ENCODE measurements at regions not wholly inside any gene's neighbourhood (a gene's known extent, or its start where the extent isn't known, plus 50 kb on each side); places are given as distances from the start of the nearest gene placed in this dataset.

GRCh38 chr5:68958428-68958827 lies 135.4 kb upstream of the SLC30A5 start:
- DNase-seq: no peak

- no peak for DNase-seq
These were observed 133.4 kb upstream of the SLC30A5 start for GRCh38 chr5:68960456-68960855.

- DNase-seq: no peak
These were observed 132.9 kb upstream of the SLC30A5 start for GRCh38 chr5:68960961-68961360.

GRCh38 chr5:68961762-68962161 lies 132.1 kb upstream of the SLC30A5 start:
- no peak for DNase-seq

DNA sequence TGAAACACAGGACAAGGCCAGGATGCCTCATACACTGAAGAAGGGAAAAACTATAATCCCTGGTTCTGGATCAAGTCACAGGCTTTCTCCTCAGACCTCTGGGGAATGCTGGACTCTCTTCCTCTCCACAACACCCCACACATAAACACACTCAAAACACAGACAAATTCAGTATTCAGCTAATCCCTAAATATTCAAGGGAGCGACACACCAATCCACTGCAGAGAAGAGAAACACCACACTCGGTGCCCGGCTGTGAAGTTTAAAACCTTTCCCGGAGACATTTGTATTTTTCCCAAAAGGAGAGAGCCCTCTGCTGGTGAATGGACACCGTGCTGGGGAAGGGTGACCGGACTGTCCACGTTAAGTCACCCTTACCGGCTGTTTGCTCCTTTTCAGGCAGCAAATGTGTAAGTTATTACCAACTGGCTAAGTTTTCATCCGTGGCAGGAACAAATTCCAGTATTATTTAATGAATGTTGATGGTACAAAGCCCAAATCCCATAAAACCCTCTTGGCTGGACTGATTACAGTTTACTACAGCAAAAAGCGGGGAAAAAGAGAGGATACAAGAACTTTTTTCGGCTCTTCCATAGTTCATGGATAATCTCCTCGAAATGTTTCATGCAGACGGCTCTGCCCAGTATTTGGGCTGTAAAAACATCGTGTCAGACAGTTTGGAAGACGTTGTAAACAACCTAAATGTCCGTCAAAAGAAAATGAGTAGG lies 130.9 kb upstream of the SLC30A5 start:
- DNase-seq: peak; percentile 69

DNA sequence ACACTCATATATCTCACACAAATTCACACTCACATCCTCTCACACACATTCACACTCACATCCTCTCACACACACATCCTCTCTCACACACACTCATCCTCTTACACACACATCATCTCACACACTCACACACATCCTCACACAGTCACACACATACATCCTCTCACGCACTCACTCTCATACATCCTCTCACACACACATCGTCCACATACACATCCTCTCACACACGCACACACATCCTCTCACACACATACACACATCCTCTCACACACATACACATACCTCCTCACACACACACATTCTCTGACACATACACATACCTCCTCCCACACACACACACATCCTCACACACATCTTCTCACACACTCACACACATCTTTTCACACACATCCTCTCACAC lies 129.1 kb upstream of the SLC30A5 start:
- DNase-seq: no peak

DNA sequence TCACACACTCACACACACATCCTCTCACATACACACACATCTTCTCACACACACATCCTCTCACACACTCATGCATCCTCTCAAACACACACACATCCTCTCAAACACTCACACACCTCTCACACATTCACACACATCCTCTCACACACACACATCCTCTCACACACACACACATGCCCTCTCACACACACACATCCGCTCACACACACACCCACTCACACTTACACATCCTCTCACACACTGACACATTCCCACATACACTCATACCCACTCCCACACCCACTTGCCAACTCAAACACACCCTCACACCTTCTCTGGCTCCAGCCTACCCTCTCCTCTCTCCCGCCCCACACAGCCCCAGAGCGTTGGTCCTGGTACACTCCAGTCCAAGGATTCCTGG lies 127.9 kb upstream of the SLC30A5 start:
- no peak for DNase-seq

GRCh38 chr5:68966596-68966995 lies 127.2 kb upstream of the SLC30A5 start:
- DNase-seq: no peak

DNA sequence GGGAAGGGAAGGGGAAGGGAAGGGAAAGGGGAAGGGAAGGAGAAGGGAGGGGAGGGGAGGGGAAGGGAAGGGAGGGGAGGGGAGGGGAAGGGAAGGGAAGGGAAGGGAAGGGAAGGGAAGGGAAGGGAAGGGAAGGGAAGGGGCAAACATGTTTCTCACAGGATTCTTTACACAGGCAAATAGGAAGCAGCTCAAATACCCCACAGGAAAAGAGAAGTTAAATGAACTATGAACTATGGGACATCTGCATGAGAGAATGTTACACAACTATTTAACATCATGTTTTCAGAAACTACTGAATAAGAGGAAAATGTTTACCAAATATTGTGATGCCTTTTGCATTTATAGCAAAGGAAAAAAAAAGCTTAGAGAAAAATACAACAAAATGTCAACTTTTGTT lies 125.4 kb upstream of the SLC30A5 start:
- DNase-seq: no peak

- no peak for DNase-seq
These were observed 123.2 kb upstream of the SLC30A5 start for GRCh38 chr5:68970617-68971016.

DNA sequence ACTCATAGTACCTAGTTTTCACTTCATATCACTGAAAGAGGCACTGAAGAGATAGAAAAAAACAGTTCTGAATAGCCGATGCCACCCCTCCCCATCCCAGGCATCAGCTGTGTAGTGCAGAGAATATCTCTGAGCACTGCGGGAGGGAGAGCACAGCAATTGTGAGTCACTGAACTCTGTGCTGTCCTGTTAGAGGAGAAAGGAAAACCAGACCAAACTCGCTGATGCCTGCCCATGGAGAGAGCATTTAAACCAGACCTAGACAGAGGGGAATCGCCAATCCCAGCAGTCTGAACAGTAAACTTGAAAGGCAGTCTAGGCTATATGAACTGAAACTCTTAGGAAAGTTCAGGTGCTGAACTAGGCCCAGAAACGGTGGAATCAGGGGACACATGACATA lies 120.1 kb upstream of the SLC30A5 start:
- DNase-seq: no peak

GRCh38 chr5:68983043-68983442 lies 110.8 kb upstream of the SLC30A5 start:
- DNase-seq: no peak

- DNase-seq: no peak
These were observed 109.9 kb upstream of the SLC30A5 start for GRCh38 chr5:68983959-68984358.

DNA sequence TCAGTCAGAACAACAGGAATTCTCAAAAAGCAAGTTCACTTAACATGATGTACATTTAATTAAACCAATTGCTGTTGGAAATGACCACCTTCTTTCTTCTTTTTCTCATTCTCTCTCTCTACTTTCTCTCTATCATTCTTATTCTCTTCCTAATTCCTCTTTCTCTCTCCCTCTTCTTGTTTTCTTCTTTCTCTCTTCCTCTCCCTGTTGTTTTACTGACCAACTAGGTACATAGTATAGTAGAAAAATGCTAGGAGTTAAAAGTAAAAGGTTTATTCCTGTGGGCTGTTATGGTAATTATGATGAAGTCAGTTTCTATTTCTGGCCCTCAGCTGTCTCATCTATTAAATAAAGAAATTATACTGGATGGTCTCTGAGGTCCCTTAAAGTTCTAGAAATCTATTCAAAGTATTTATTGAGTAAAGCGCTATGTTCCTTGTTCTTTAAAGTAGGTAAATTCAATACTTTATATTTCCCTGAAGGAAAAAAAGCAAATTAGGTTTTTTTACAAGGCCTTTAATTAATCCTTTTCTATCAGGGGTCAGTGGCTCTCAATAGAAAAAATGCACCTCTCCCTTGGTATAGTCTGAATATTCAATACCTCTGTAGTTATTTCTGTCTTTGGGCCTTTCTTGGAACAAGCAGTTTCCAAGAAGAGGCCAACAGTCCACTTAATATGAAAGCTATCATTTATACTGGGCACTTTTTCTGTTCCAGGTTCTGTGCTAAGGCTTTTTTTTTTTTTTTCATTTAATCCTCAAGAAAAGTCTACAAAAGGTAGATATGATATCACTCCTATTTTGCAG lies 102.3 kb upstream of the SLC30A5 start:
- no peak for DNase-seq

DNA sequence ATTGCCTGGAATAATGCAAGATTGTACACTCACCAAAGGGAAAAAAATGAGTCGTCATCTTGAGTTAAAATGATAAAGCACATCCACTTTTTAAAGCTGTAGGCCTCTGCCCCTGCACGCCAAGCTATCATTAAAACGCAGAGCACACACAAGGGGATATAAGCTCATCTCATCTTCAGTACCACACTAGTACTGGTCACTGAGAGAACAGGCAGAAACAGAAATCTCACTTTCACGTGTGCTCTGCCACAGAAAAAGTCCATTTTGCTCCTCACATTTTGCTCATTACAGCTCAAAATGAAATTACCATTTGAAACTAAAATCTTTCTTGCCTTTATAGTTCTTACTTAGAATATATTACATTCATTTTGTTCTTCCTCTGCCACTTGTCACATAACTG lies 99.2 kb upstream of the SLC30A5 start:
- DNase-seq: no peak

DNA sequence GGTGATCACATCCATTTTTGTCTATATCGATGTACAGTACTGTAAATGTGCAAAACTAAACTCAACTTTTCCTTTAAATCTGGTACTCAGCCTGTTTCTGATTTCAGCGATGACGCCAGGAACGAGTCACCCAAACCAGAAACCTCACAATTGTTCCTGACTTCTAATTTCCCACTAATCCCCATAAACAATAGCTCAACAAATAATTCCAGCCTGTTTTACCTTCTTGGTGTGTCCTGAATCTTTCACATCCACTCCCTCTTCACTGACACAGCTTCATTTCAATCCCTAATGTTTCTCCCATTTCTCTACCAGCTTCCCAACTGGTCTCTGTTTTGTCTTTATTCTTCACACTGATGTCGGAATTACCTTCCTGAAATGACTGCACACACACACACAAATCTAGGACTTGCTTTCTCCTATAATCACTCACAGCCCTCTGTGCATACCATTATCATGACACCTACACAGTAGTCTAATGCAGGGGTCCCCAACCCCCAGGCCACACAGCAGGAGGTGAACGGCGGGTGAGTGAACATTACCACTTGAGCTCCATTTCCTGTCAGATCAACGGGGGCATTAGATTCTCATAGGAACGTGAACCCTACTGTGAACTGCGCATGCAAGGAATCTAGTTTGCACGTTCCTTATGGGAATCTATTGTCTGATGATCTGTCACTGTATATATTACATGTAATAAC lies 97.8 kb upstream of the SLC30A5 start:
- no peak for DNase-seq

GRCh38 chr5:68999181-68999580 lies 94.6 kb upstream of the SLC30A5 start:
- no peak for DNase-seq

DNA sequence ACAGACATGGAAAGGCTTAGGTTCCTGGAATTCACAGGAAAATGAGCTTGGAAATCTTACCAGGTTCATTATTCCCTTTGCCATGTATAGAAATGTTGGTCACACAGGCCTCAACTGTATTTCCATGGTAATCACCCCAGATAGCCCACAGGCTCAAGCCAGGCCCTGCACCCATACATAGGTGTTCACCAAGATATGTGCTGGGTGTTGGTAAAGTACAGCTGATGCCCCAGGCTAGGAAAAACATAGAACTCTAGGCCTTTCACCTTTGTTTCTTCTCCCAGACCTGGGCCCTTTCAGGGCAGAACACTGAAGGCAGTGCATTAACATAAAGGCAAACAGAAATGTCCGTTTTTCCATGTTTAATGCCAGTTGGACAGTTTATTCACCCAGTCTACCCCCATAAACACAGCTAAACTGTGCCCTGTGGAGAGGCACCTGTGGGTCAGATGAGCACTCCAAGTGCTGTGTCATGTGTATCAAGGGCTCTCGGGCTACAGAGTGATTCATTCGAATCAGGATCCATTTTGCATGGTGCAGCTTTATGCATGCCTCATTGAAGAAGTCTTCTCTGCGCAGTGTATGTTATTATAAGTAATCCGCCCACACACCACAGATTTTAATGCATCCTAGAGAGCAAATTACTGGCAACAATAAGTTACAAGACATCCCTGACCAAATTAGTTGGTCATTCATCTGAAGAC lies 93.4 kb upstream of the SLC30A5 start:
- no peak for DNase-seq

- DNase-seq: no peak
These were observed 92.9 kb upstream of the SLC30A5 start for GRCh38 chr5:69000949-69001348.

GRCh38 chr5:69001627-69002026 lies 92.2 kb upstream of the SLC30A5 start:
- no peak for DNase-seq

- DNase-seq: no peak
These were observed 89.7 kb upstream of the SLC30A5 start for GRCh38 chr5:69004127-69004526.

- no peak for DNase-seq
These were observed 89.1 kb upstream of the SLC30A5 start for GRCh38 chr5:69004676-69005075.

DNA sequence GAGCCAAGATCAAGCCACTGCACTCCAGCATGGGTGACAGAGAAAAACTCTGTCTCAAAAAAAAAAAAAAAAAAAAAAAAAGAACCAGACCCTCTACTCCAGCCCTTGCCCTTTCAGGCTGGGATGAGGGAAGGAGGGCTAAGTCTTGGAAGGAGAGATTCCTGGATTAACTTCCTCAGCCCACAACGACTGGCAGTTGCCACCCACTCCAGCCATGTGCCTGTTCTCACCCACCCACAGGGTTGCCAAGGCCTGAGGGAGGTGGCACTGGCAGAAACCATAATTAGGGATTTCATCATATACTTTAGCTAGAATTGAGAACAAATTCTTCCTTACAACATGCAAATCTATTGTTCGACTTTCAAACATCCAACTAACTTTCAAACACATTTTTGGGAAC lies 87.8 kb upstream of the SLC30A5 start:
- no peak for DNase-seq

Measured in amniotic stem cell (primary cell).